ENCODE measurements at regions not wholly inside any gene's neighbourhood (a gene's known extent, or its start where the extent isn't known, plus 50 kb on each side); places are given as distances from the start of the nearest gene placed in this dataset.

- Histone ChIP-seq H3K9me3 (replicated peaks; ENCODE audit: insufficient read depth, low read length) (no peaks in the 10 kb centered on the region), H4K20me1 (ENCODE audit: insufficient read depth, low read length) (no peaks in the 10 kb centered on the region), H2AFZ (ENCODE audit: low read length) (no peak overlapping the region), H3K27ac (ENCODE audit: low read length) (no peak overlapping the region), H3K9ac (ENCODE audit: low read length) (no peak overlapping the region), H3F3A (ENCODE audit: insufficient read depth, low read length) (no peaks in the 10 kb centered on the region), H3K79me2 (ENCODE audit: low read length) (no peaks in the 10 kb centered on the region), H3K4me2 (ENCODE audit: low read depth, low read length) (no peak overlapping the region), H3K9me2 (replicated peaks; ENCODE audit: insufficient read depth, low read length) (no peaks in the 10 kb centered on the region), H3K4me1 (ENCODE audit: low read length) (peaks cover 4% of the 10 kb centered on the region; the same call in 1 of the 2 replicates), H3K27me3 (replicated peaks; ENCODE audit: insufficient read depth, low read length) (no peaks in the 10 kb centered on the region), H3K36me3 (replicated peaks; ENCODE audit: insufficient read depth, low read length) (no peaks in the 10 kb centered on the region), H3K4me3 (ENCODE audit: low read length) (no peak overlapping the region)
- no peak for DNase-seq
- TF ChIP-seq EZH2phosphoT487 (IDR thresholded peaks at IDR 0.05; ENCODE audit: low read length) (no peak), CTCF (IDR thresholded peaks at IDR 0.05; ENCODE audit: low read length) (no peak), EZH2 (optimal IDR thresholded peaks at IDR 0.05; ENCODE audit: low read depth, low read length) (no peak)
Measured at GRCh38 chr10:61845196-61845949, 56.1 kb upstream of the ARID5B start.

- no peak for DNase-seq
- Histone ChIP-seq H3K79me2 (ENCODE audit: low read length) (no peaks in the 10 kb centered on the region), H3K27ac (ENCODE audit: low read length) (no peak overlapping the region), H4K20me1 (ENCODE audit: insufficient read depth, low read length) (no peaks in the 10 kb centered on the region), H3K9me2 (replicated peaks; ENCODE audit: insufficient read depth, low read length) (no peaks in the 10 kb centered on the region), H3K36me3 (replicated peaks; ENCODE audit: insufficient read depth, low read length) (no peaks in the 10 kb centered on the region), H3K4me1 (ENCODE audit: low read length) (peaks cover 4% of the 10 kb centered on the region; the same call in 1 of the 2 replicates), H3K27me3 (replicated peaks; ENCODE audit: insufficient read depth, low read length) (no peaks in the 10 kb centered on the region), H3K4me3 (ENCODE audit: low read length) (no peak overlapping the region), H3F3A (ENCODE audit: insufficient read depth, low read length) (no peaks in the 10 kb centered on the region), H3K9ac (ENCODE audit: low read length) (no peak overlapping the region), H2AFZ (ENCODE audit: low read length) (no peak overlapping the region), H3K9me3 (replicated peaks; ENCODE audit: insufficient read depth, low read length) (no peaks in the 10 kb centered on the region), H3K4me2 (ENCODE audit: low read depth, low read length) (no peak overlapping the region)
- TF ChIP-seq CTCF (IDR thresholded peaks at IDR 0.05; ENCODE audit: low read length) (no peak), EZH2phosphoT487 (IDR thresholded peaks at IDR 0.05; ENCODE audit: low read length) (no peak), EZH2 (optimal IDR thresholded peaks at IDR 0.05; ENCODE audit: low read depth, low read length) (no peak)
Measured at GRCh38 chr10:61845950-61846268, 55.6 kb upstream of the ARID5B start.

- Histone ChIP-seq H3K4me2 (ENCODE audit: low read depth, low read length) (no peak overlapping the region), H3K9me3 (replicated peaks; ENCODE audit: insufficient read depth, low read length) (no peaks in the 10 kb centered on the region), H3K79me2 (ENCODE audit: low read length) (no peaks in the 10 kb centered on the region), H3K4me3 (ENCODE audit: low read length) (no peak overlapping the region), H3F3A (ENCODE audit: insufficient read depth, low read length) (no peaks in the 10 kb centered on the region), H4K20me1 (ENCODE audit: insufficient read depth, low read length) (no peaks in the 10 kb centered on the region), H3K36me3 (replicated peaks; ENCODE audit: insufficient read depth, low read length) (no peaks in the 10 kb centered on the region), H3K27me3 (replicated peaks; ENCODE audit: insufficient read depth, low read length) (no peaks in the 10 kb centered on the region), H3K4me1 (ENCODE audit: low read length) (peaks cover 4% of the 10 kb centered on the region; the same call in 1 of the 2 replicates), H3K27ac (ENCODE audit: low read length) (no peak overlapping the region), H2AFZ (ENCODE audit: low read length) (no peak overlapping the region), H3K9me2 (replicated peaks; ENCODE audit: insufficient read depth, low read length) (no peaks in the 10 kb centered on the region), H3K9ac (ENCODE audit: low read length) (no peak overlapping the region)
- TF ChIP-seq CTCF (IDR thresholded peaks at IDR 0.05; ENCODE audit: low read length), result no peak
- TF ChIP-seq EZH2phosphoT487 (IDR thresholded peaks at IDR 0.05; ENCODE audit: low read length), result no peak
- TF ChIP-seq EZH2 (optimal IDR thresholded peaks at IDR 0.05; ENCODE audit: low read depth, low read length), result no peak
- DNase-seq, result no peak
Measured at GRCh38 chr10:61846370-61847031, 55.0 kb upstream of the ARID5B start.

Data from MM.1S (cell line).